WTC11 (cell line): ENCODE measurements at regions not wholly inside any gene's neighbourhood (a gene's known extent, or its start where the extent isn't known, plus 50 kb on each side); places are given as distances from the start of the nearest gene placed in this dataset.

Experiments used
- CTCF ChIP-seq: fragments of 200-600 bp; IDR thresholded peaks from 2 replicates; pipeline ENCODE4 v1.8.0; 2022; ENCODE audit warnings: antibody characterized with exemption
- MXD4 ChIP-seq: fragments of 250-450 bp; sonication (Bioruptor Pico); IDR thresholded peaks from 2 replicates; pipeline ENCODE4 v1.8.0; 2021; ENCODE audit warnings: mild to moderate bottlenecking, moderate library complexity, borderline replicate concordance
- NR3C1 ChIP-seq: sonication (generic); formaldehyde crosslinking; conservative IDR thresholded peaks from 2 replicates; pipeline ENCODE4 v1.8.1; 2023; ENCODE audit warnings: low read depth, mild to moderate bottlenecking, missing genetic modification reagents
- PRRX2 ChIP-seq: fragments of 250-450 bp; sonication (Bioruptor Pico); IDR thresholded peaks from 2 replicates; pipeline ENCODE4 v1.8.0; 2021; ENCODE audit warnings: mild to moderate bottlenecking
- ZNF232 ChIP-seq: sonication (generic); formaldehyde crosslinking; IDR thresholded peaks from 2 replicates; pipeline ENCODE4 v1.8.0; 2022; ENCODE audit warnings: mild to moderate bottlenecking, missing genetic modification reagents

DNA sequence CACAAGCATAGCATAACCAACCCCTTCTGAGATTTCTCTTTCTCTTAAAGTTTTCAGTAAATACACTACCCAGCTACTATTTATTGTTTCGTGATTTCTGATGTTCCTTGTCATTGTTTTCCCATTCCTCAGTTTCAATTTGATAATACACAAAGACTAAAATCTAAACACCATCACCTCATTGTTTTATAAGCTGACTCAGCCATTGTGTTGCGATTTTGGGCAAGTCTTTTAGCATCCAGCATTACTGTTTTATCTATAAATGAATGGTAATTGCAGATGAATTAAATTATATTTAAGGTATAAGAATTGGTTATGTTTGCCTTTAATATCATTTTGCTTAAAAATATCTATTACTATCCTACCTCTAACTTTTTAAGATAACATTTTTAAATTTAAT lies 1308.5 kb downstream of the PLA2G4A start:
- TF ChIP-seq PRRX2 (CRISPR knock-in tag) (no peak), CTCF (no peak), MXD4 (CRISPR knock-in tag) (no peak), NR3C1 (CRISPR knock-in tag) (no peak), ZNF232 (no peak)
